H9 (cell line): ENCODE measurements at regions not wholly inside any gene's neighbourhood (a gene's known extent, or its start where the extent isn't known, plus 50 kb on each side); places are given as distances from the start of the nearest gene placed in this dataset.

Experiments
- DNase-seq: peaks from one replicate; pipeline ENCODE4 v3.0.0-alpha.2; 2017
- H2AFZ ChIP-seq: one replicate; pipeline ENCODE4 v1.6.1; 2013; ENCODE audit warnings: mild to moderate bottlenecking, low read length, control low read depth, moderate library complexity
- H2AK5ac ChIP-seq: 2 replicates; pipeline ENCODE4 v1.6.1; 2013; ENCODE audit warnings: low read length, control low read depth, mixed read lengths; ENCODE audit not compliant: insufficient read length
- H2BK120ac ChIP-seq: one replicate; pipeline ENCODE4 v1.6.1; 2013; ENCODE audit warnings: low read depth, mild to moderate bottlenecking, low read length, control low read depth, inconsistent platforms; ENCODE audit not compliant: poor library complexity, severe bottlenecking
- H2BK12ac ChIP-seq: 2 replicates; pipeline ENCODE4 v1.6.1; 2013; ENCODE audit warnings: low read length, control low read depth, mixed read lengths, low read depth; ENCODE audit not compliant: insufficient read length
- H2BK15ac ChIP-seq: 2 replicates; pipeline ENCODE4 v1.6.1; 2013; ENCODE audit warnings: low read depth, low read length, control low read depth
- H2BK20ac ChIP-seq: one replicate; pipeline ENCODE4 v1.6.1; 2013; ENCODE audit warnings: low read depth, mild to moderate bottlenecking, low read length, control low read depth, inconsistent platforms; ENCODE audit not compliant: poor library complexity, severe bottlenecking
- H2BK5ac ChIP-seq: 2 replicates; pipeline ENCODE4 v1.6.1; 2013; ENCODE audit warnings: low read length, control low read depth, mixed read lengths; ENCODE audit not compliant: insufficient read length
- H3K14ac ChIP-seq: 2 replicates; pipeline ENCODE4 v1.6.1; 2013; ENCODE audit warnings: low read length, control low read depth; ENCODE audit not compliant: insufficient read depth
- H3K18ac ChIP-seq: 2 replicates; pipeline ENCODE4 v1.6.1; 2013; ENCODE audit warnings: low read depth, mild to moderate bottlenecking, mixed read lengths, low read length, control low read depth; ENCODE audit not compliant: insufficient read length
- H3K23ac ChIP-seq: 2 replicates; pipeline ENCODE4 v1.6.1; 2013; ENCODE audit warnings: low read length, control low read depth, mixed read lengths, low read depth; ENCODE audit not compliant: insufficient read length
- H3K23me2 ChIP-seq: 2 replicates; pipeline ENCODE4 v1.6.1; 2013; ENCODE audit warnings: low read depth, mild to moderate bottlenecking, mixed read lengths, low read length, control low read depth; ENCODE audit not compliant: insufficient read length, poor library complexity, severe bottlenecking
- H3K27ac ChIP-seq: 2 replicates; pipeline ENCODE4 v1.5.1; 2013; ENCODE audit warnings: low read length, control low read depth, mixed read lengths, low read depth; ENCODE audit not compliant: insufficient read length
- H3K27me3 ChIP-seq: 2 replicates; pipeline ENCODE4 v1.6.1; 2013; ENCODE audit warnings: low read length, control low read depth, inconsistent platforms; ENCODE audit not compliant: insufficient read depth
- H3K4ac ChIP-seq: 2 replicates; pipeline ENCODE4 v1.6.1; 2013; ENCODE audit warnings: low read depth, mild to moderate bottlenecking, control low read depth, inconsistent platforms, low read length, moderate library complexity
- H3K4me1 ChIP-seq: 2 replicates; pipeline ENCODE4 v1.6.1; 2013; ENCODE audit warnings: low read length, control low read depth, inconsistent platforms; ENCODE audit not compliant: insufficient read depth
- H3K4me2 ChIP-seq: 2 replicates; pipeline ENCODE4 v1.6.1; 2013; ENCODE audit warnings: low read length, control low read depth, mixed read lengths; ENCODE audit not compliant: insufficient read length, insufficient read depth
- H3K56ac ChIP-seq: 2 replicates; pipeline ENCODE4 v1.6.1; 2013; ENCODE audit warnings: low read depth, mild to moderate bottlenecking, mixed read lengths, low read length, control low read depth; ENCODE audit not compliant: insufficient read length
- H3K79me1 ChIP-seq: 2 replicates; pipeline ENCODE4 v1.6.1; 2013; ENCODE audit warnings: low read depth, mild to moderate bottlenecking, moderate library complexity, low read length, control low read depth, inconsistent platforms; ENCODE audit not compliant: insufficient read depth, poor library complexity, severe bottlenecking
- H3K79me2 ChIP-seq: 2 replicates; pipeline ENCODE4 v1.6.1; 2013; ENCODE audit warnings: low read length, control low read depth, inconsistent platforms; ENCODE audit not compliant: insufficient read depth
- H3K9ac ChIP-seq: 2 replicates; pipeline ENCODE4 v1.6.1; 2013; ENCODE audit warnings: low read length, control low read depth, mixed read lengths; ENCODE audit not compliant: insufficient read length; ENCODE audit errors: extremely low read depth
- H3K9me3 ChIP-seq: one replicate; pipeline ENCODE4 v1.6.1; 2013; ENCODE audit warnings: low read depth, low read length, inconsistent platforms; ENCODE audit not compliant: control insufficient read depth
- H3T11ph ChIP-seq: one replicate; pipeline ENCODE4 v1.6.1; 2013; ENCODE audit warnings: mild to moderate bottlenecking, low read length, control low read depth, inconsistent platforms
- H4K20me1 ChIP-seq: one replicate; pipeline ENCODE4 v1.6.1; 2013; ENCODE audit not compliant: control insufficient read depth, insufficient read length, insufficient read depth
- H4K5ac ChIP-seq: 2 replicates; pipeline ENCODE4 v1.6.1; 2013; ENCODE audit warnings: low read depth, mild to moderate bottlenecking, mixed read lengths, low read length, control low read depth; ENCODE audit not compliant: insufficient read length
- H4K8ac ChIP-seq: replicated peaks from 2 replicates; pipeline ENCODE4 v1.6.1; 2013; ENCODE audit warnings: low read length, control low read depth, mixed read lengths, low read depth; ENCODE audit not compliant: insufficient read length
- H4K91ac ChIP-seq: 2 replicates; pipeline ENCODE4 v1.6.1; 2013; ENCODE audit warnings: low read depth, mild to moderate bottlenecking, moderate library complexity, mixed read lengths, low read length, control low read depth; ENCODE audit not compliant: insufficient read length
- H3K27ac Mint-ChIP-seq, 3 experiments: 2 replicates in 2 of 3; 3 replicates in 1 of 3; pipeline ENCODE4 v1.8.0; 2020 to 2021; ENCODE audit warnings: mixed read lengths in 3 of 3, mild to moderate bottlenecking in 1 of 3, moderate library complexity in 1 of 3
- H3K27me3 Mint-ChIP-seq: 2 replicates; pipeline ENCODE4 v1.8.0; 2021; ENCODE audit warnings: low read depth, mild to moderate bottlenecking, moderate library complexity, mixed read lengths
- H3K36me3 Mint-ChIP-seq, 3 experiments: 2 replicates in 2 of 3; 3 replicates in 1 of 3; pipeline ENCODE4 v1.8.0; 2020 to 2021; ENCODE audit warnings: low read depth in 3 of 3, mixed read lengths in 3 of 3; ENCODE audit not compliant: insufficient read depth in 1 of 3
- H3K4me1 Mint-ChIP-seq, 2 experiments: 2 replicates each; pipeline ENCODE4 v1.8.0; 2020; ENCODE audit warnings: mixed read lengths in 2 of 2
- H3K4me3 Mint-ChIP-seq, 2 experiments: 2 replicates in 1 of 2; 3 replicates in 1 of 2; pipeline ENCODE4 v1.8.0; 2020 to 2021; ENCODE audit warnings: mild to moderate bottlenecking in 2 of 2, mixed read lengths in 2 of 2, moderate library complexity in 1 of 2
- H3K9me3 Mint-ChIP-seq, 2 experiments: 2 replicates in 1 of 2; 3 replicates in 1 of 2; pipeline ENCODE4 v1.8.0; 2020; ENCODE audit warnings: mild to moderate bottlenecking in 2 of 2, mixed read lengths in 2 of 2, moderate library complexity in 1 of 2
- WGBS: extraction: QIAGEN DNeasy Blood & Tissue Kit; methylation state at CpG from one replicate; pipeline ENCODE4 v1.1.7; 2013; ENCODE audit warnings: missing lambda C conversion rate, low lambda C conversion rate, mixed read lengths; ENCODE audit not compliant: insufficient read length; ENCODE audit errors: extremely low coverage; 5-methylcytosine and 5-hydroxymethylcytosine counted together
- TF ChIP-seq, protein P1 (sequence below): fragments of 200-600 bp; sonication (generic); conservative IDR thresholded peaks from 3 replicates; pipeline ENCODE4 v1.8.0; 2021; ENCODE audit warnings: antibody characterized with exemption, mild to moderate bottlenecking

DNA sequence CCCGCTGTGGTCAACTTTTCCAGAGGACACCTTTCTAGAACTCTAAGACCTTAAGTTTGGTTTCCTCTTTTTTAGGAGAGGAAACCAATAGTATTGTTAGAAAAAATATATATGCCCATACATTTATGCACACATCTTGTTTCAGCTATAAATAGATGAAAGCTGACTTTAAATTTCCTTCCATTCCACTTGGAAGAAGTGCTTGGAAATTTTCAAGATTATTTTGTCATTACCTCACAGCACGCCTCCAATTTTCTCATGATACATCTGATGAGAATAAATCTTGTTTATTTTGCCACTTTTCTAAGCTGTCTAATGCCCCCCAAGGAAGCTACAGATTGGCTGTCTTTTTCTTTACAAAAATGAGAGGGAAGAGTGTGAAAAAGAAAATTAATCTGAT, 65.8 kb downstream of the NIBAN1 start:
- H4K20me1 ChIP-seq, result no peaks in the 10 kb centered on the region
- no peak overlapping the region for H3K4me2 ChIP-seq
- H2BK5ac ChIP-seq, result no peak overlapping the region
- H4K5ac ChIP-seq, result no peak overlapping the region
- H3K18ac ChIP-seq, result no peak overlapping the region
- no peaks in the 10 kb centered on the region for H3K9me3 ChIP-seq
- Mint-ChIP-seq H3K27me3 (no peaks in the 10 kb centered on the region), H3K27ac (no peak overlapping the region; a peak in 1 of 7 replicates), H3K4me3 (no peak overlapping the region), H3K9me3 (no peaks in the 10 kb centered on the region), H3K36me3 (peaks cover 0 to 4% (median under 1%) of the 10 kb centered on the region in 3 experiments; a peak in 4 of 7 replicates), H3K4me1 (peaks cover under 1 to 2% of the 10 kb centered on the region in 2 experiments; a peak in 2 of 4 replicates)
- no CpG with 5 or more reads among the region's 2 CpGs for WGBS
- no peak overlapping the region for H3K23ac ChIP-seq
- no peak overlapping the region for H3K4ac ChIP-seq
- no peak overlapping the region for H3K14ac ChIP-seq
- H4K91ac ChIP-seq, result no peak overlapping the region
- H3K79me2 ChIP-seq, result no peaks in the 10 kb centered on the region
- H2AFZ ChIP-seq, result no peak overlapping the region
- H3K79me1 ChIP-seq, result no peaks in the 10 kb centered on the region
- no peak overlapping the region for H2AK5ac ChIP-seq
- no peak overlapping the region for H2BK12ac ChIP-seq
- DNase-seq, result no peak
- H2BK120ac ChIP-seq, result no peak overlapping the region
- no peak overlapping the region for H4K8ac ChIP-seq
- no peak overlapping the region for H3T11ph ChIP-seq
- H3K27me3 ChIP-seq, result no peaks in the 10 kb centered on the region
- TF ChIP-seq, protein P1, sequence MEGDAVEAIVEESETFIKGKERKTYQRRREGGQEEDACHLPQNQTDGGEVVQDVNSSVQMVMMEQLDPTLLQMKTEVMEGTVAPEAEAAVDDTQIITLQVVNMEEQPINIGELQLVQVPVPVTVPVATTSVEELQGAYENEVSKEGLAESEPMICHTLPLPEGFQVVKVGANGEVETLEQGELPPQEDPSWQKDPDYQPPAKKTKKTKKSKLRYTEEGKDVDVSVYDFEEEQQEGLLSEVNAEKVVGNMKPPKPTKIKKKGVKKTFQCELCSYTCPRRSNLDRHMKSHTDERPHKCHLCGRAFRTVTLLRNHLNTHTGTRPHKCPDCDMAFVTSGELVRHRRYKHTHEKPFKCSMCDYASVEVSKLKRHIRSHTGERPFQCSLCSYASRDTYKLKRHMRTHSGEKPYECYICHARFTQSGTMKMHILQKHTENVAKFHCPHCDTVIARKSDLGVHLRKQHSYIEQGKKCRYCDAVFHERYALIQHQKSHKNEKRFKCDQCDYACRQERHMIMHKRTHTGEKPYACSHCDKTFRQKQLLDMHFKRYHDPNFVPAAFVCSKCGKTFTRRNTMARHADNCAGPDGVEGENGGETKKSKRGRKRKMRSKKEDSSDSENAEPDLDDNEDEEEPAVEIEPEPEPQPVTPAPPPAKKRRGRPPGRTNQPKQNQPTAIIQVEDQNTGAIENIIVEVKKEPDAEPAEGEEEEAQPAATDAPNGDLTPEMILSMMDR, result no peak
- no peak overlapping the region for H3K9ac ChIP-seq
- H2BK15ac ChIP-seq, result no peak overlapping the region
- no peak overlapping the region for H3K27ac ChIP-seq
- no peaks in the 10 kb centered on the region for H3K4me1 ChIP-seq
- no peak overlapping the region for H2BK20ac ChIP-seq
- H3K23me2 ChIP-seq, result no peaks in the 10 kb centered on the region
- H3K56ac ChIP-seq, result no peak overlapping the region
